Naive thymus-derived CD8-positive, alpha-beta T cell (primary cell): ENCODE measurements at regions not wholly inside any gene's neighbourhood (a gene's known extent, or its start where the extent isn't known, plus 50 kb on each side); places are given as distances from the start of the nearest gene placed in this dataset.
A peak's percentile ranks its signal among the peaks of the same experiment; 100 is the strongest.

ENCODE experiments used
- ATAC-seq, 2 donors: fragments of 150-1000 bp; cut with Tn5 transposase in 1 of 2; sonication (Bioruptor Pico), chemical (Tn5 transposase) in 1 of 2; 1 replicate in 1 of 2; 2 replicates in 1 of 2; pipeline ENCODE4 v1.10.0; 2021; ENCODE audit warnings: mild to moderate bottlenecking in 2 of 2, moderate library complexity in 2 of 2
- POLR2A ChIA-PET: fragments of 350-600 bp; sonication (Branson Sonifier 250); formaldehyde crosslinking; loops from one replicate; lab custom pipeline; 2021; ENCODE audit warnings: antibody characterized with exemption; lab: Charles Lee
- DNase-seq, 10 donors: peaks; one replicate each; pipeline versions ENCODE4 v3.0.0 to v3.0.0-alpha.2; 2020 to 2022
- H3K27ac Mint-ChIP-seq, 10 donors: one replicate each; pipeline ENCODE4 v1.8.0; 2020 to 2022; ENCODE audit warnings: mild to moderate bottlenecking in 10 of 10, mixed read lengths in 10 of 10, moderate library complexity in 4 of 10, inconsistent platforms in 1 of 10
- H3K27me3 Mint-ChIP-seq, 5 donors: one replicate each; pipeline ENCODE4 v1.8.0; 2021 to 2022; ENCODE audit warnings: mixed read lengths in 5 of 5
- H3K36me3 Mint-ChIP-seq, 3 donors: one replicate each; pipeline ENCODE4 v1.8.0; 2020 to 2022; ENCODE audit warnings: mixed read lengths in 3 of 3, mild to moderate bottlenecking in 2 of 3, inconsistent platforms in 1 of 3
- H3K4me1 Mint-ChIP-seq, 4 donors: one replicate each; pipeline ENCODE4 v1.8.0; 2021 to 2022; ENCODE audit warnings: mixed read lengths in 4 of 4
- H3K4me3 Mint-ChIP-seq, 10 donors: one replicate each; pipeline ENCODE4 v1.8.0; 2020 to 2022; ENCODE audit warnings: mild to moderate bottlenecking in 10 of 10, mixed read lengths in 10 of 10, moderate library complexity in 6 of 10, inconsistent platforms in 1 of 10
- H3K9me3 Mint-ChIP-seq, 9 donors: one replicate each; pipeline ENCODE4 v1.8.0; 2020 to 2022; ENCODE audit warnings: mixed read lengths in 9 of 9, mild to moderate bottlenecking in 3 of 9, inconsistent platforms in 1 of 9, moderate library complexity in 1 of 9

DNA sequence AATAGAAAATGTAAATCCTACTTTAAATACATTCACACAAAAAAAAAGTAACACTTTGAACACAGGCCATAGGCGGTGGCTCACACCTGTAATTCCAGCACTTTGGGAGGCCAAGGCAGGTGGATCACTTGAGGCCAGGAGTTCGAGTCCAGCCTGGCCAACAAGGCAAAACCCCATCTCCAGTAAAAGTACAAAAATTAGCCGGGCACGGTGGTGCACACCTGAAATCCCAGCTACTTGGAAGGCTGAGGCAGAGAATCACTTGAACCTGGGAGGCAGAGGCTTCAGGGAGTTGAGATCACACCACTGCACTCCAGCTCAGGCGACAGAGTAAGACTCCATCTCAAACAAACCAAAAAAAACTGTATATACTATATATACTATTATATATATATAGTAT is 303.6 kb downstream of the BCL11A start:
- DNase-seq, result no peak
- no peaks in the 10 kb centered on the region for H3K27me3 Mint-ChIP-seq
- H3K36me3 Mint-ChIP-seq, result no peaks in the 10 kb centered on the region
- no peak for ATAC-seq
- POLR2A ChIA-PET, result no interaction called here
- H3K9me3 Mint-ChIP-seq, result no peaks in the 10 kb centered on the region
- H3K27ac Mint-ChIP-seq, result no peak overlapping the region
- H3K4me1 Mint-ChIP-seq, result no peaks in the 10 kb centered on the region
- no peak overlapping the region for H3K4me3 Mint-ChIP-seq

DNA sequence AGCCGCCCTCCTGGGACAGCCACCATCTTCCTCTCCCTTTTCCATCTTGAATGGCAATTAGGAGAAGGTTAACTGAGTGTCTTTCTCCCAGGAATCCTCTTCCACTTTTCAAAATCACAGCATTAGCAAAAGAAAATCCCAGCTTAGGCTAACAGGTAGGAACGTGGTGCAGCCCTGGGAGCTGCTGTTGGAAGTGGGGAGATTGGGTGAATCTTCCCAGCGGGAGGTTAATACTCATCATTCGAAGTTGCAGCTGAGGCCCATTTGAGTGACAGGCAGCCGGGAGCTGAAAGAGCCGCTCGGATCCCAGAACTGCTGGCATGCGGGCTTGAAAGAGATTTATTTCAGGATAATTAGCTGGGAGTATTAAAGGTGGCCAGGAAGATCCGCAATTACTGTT is 306.0 kb downstream of the BCL11A start:
- POLR2A ChIA-PET, result no interaction called here
- H3K27me3 Mint-ChIP-seq, result peaks cover 0 to 18% (median 3%) of the 10 kb centered on the region in 5 donors
- ATAC-seq (no peak), DNase-seq (no peak)
- H3K9me3 Mint-ChIP-seq, result peaks cover 0 to 10% (median 0%) of the 10 kb centered on the region in 9 donors
- H3K4me1 Mint-ChIP-seq, result no peaks in the 10 kb centered on the region
- no peak overlapping the region for H3K27ac Mint-ChIP-seq
- H3K4me3 Mint-ChIP-seq, result no peak overlapping the region
- no peaks in the 10 kb centered on the region for H3K36me3 Mint-ChIP-seq

DNA sequence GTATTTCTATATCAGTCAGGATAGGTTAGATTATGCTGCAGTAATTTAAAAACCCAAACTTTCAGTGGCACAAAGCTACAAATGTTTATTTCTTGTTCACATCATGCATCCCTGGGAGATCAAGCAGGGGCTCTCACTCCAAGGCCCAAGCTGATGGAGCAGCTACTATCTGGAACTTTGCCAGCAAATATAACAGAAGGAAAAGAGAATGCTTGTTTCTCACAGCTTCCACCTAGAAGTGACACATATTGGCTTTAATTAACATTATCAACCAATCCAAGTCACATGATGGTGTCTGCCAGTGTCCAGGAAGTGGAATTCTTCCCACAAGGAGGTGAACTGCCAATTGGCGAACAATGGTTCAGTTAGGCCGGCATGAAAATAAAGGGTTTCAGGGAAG is 306.9 kb downstream of the BCL11A start:
- Mint-ChIP-seq H3K4me1 (no peaks in the 10 kb centered on the region), H3K27me3 (peaks cover 0 to 18% (median 3%) of the 10 kb centered on the region in 5 donors), H3K36me3 (no peaks in the 10 kb centered on the region), H3K27ac (no peak overlapping the region), H3K4me3 (no peak overlapping the region), H3K9me3 (peaks cover 0 to 18% (median 2%) of the 10 kb centered on the region in 9 donors)
- ATAC-seq (no peak), DNase-seq (no peak)
- POLR2A ChIA-PET, result no interaction called here

DNA sequence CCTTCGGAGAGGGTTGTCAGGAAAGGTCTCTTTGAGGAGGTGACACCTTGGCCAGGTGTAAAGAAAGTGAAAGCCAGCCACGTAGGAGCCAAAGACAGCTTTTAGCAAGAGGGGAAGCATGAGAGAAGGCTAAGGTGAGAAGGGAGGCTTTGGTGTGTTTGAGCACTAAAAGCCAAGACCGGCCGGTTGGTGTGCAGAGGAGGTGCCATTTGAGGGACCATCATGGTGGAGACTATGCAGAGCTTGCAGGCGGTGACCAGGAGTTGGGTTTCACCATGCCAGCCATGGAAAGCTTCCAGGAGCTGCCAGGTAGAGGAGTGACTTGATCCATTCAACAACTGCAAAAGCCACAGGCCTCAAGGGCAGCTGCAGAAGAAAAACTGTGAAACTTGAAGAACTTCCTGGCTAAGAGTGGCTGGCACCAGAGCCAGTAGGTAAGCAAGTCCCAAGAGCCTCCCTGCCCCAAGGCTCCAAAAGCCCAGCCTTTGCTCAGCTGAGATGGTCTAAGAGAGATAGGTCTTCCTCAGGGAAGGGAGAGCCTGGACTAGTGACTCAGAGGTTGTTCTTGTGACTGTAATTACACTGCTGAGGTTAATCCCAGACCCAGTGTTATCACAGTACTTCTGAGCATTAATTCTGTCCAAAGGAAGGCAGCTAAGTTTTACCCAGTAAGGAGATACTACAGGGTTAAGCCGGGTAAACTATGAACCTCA is 319.0 kb downstream of the BCL11A start:
- H3K4me1 Mint-ChIP-seq, result peaks cover 0 to 3% (median 0%) of the 10 kb centered on the region in 4 donors
- no peak for ATAC-seq
- peaks cover 0 to 16% (median 0%) of the 10 kb centered on the region in 3 donors for H3K36me3 Mint-ChIP-seq
- no peaks in the 10 kb centered on the region for H3K27me3 Mint-ChIP-seq
- no peak overlapping the region for H3K27ac Mint-ChIP-seq
- no peak overlapping the region for H3K4me3 Mint-ChIP-seq
- H3K9me3 Mint-ChIP-seq, result peaks cover 4 to 34% (median 14%) of the 10 kb centered on the region in 9 donors
- POLR2A ChIA-PET, result no interaction called here
- peak in 1 of 10 donors; percentile 56 for DNase-seq

DNA sequence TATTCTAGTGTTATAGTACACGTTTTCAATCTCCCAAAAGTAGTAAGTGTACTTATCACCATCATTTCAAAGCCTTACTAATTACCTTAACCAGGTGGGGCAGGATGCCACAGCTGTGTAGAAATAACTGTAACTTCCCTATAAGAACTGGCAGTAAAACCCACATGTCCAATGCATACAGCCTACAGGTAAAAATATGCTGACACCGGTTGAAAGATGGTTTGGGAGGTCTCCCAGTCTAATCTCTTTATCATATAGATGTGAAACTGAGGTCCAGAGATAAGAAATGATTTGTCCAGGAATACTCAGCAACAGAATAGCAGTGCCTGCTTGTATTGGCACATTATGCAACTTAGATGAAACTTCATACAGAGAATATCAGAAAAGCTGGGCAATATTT is 322.9 kb downstream of the BCL11A start:
- H3K27ac Mint-ChIP-seq, result no peak overlapping the region
- no peak for DNase-seq
- no peaks in the 10 kb centered on the region for H3K27me3 Mint-ChIP-seq
- no peak overlapping the region for H3K4me3 Mint-ChIP-seq
- POLR2A ChIA-PET, result no interaction called here
- peaks cover 6 to 34% (median 11%) of the 10 kb centered on the region in 9 donors for H3K9me3 Mint-ChIP-seq
- peaks cover 0 to 3% (median 1%) of the 10 kb centered on the region in 4 donors for H3K4me1 Mint-ChIP-seq
- no peak for ATAC-seq
- H3K36me3 Mint-ChIP-seq, result peaks cover 0 to 16% (median 0%) of the 10 kb centered on the region in 3 donors

DNA sequence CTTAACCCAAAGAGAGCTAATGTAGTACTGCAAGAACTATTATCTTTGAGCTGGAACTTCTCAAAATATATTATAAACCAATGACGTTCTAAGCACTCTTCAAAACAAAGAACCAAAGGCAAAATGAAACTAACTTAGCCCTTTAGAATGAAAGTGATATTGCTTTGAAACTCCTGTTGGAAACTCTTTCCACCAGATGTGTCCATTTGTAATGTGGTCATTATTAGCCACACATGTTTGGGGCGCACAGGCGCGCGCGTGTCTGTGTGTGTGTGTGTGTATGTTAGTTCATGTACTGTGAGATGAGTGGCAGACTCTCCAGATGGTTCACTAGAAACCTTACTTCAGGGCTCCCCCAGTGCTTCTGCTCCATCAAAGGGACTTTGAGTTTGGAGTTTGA is 323.4 kb downstream of the BCL11A start:
- DNase-seq, result no peak
- H3K27ac Mint-ChIP-seq, result no peak overlapping the region
- POLR2A ChIA-PET, result no interaction called here
- ATAC-seq, result no peak
- peaks cover 5 to 34% (median 10%) of the 10 kb centered on the region in 9 donors for H3K9me3 Mint-ChIP-seq
- no peak overlapping the region for H3K4me3 Mint-ChIP-seq
- peaks cover 0 to 3% (median 1%) of the 10 kb centered on the region in 4 donors for H3K4me1 Mint-ChIP-seq
- no peaks in the 10 kb centered on the region for H3K27me3 Mint-ChIP-seq
- H3K36me3 Mint-ChIP-seq, result peaks cover 0 to 16% (median 0%) of the 10 kb centered on the region in 3 donors

DNA sequence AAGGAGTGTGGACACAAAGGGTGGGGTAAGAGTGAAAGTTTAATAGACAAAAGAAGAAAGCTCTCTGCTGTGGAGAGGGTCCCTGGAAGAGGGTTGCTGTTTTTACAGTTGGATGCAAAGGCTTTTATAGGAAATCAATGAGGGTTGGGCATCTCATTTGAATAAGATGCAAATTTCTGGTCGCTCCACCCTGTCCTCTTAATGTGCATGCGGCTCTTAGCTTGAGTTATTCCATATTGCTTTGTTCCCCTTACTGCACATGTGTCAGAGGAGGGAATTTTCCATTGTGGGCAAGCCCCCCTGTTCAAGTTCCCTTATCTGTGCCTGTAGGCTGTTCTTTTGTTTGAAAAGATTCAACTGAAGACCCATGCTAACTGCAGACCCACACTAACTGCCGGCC is 326.5 kb downstream of the BCL11A start:
- Mint-ChIP-seq H3K9me3 (peaks cover 2 to 16% (median 6%) of the 10 kb centered on the region in 9 donors), H3K4me1 (peaks cover 0 to 3% (median under 1%) of the 10 kb centered on the region in 4 donors), H3K4me3 (no peak overlapping the region), H3K36me3 (peaks cover 0 to 11% (median 0%) of the 10 kb centered on the region in 3 donors), H3K27me3 (no peaks in the 10 kb centered on the region), H3K27ac (no peak overlapping the region)
- no peak for ATAC-seq
- POLR2A ChIA-PET, result no interaction called here
- no peak for DNase-seq

DNA sequence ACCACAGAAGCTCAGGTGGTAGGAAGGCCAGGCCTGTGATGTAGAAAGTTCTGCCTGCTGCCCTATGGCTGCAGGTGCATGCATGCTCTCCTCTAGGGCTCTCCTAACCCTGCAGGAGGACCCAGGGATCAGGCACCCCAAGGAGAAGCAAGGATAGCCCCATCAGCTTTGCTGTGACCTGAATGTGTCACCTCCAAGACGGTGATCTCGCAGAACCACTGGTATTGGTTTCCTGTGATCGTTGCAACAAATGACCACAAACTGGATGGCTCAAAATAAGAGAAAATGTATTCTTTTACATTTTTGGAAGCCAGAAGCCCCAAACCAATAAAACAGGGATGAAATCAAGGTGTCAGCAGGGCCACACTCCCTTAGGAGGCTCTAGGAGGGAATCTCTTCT is 327.3 kb downstream of the BCL11A start:
- Mint-ChIP-seq H3K27me3 (no peaks in the 10 kb centered on the region), H3K9me3 (peaks cover 0 to 9% (median 2%) of the 10 kb centered on the region in 9 donors), H3K27ac (no peak overlapping the region), H3K4me1 (peaks cover 0 to 3% (median under 1%) of the 10 kb centered on the region in 4 donors), H3K36me3 (peaks cover 0 to 5% (median 0%) of the 10 kb centered on the region in 3 donors), H3K4me3 (no peak overlapping the region)
- POLR2A ChIA-PET, result no interaction called here
- DNase-seq (no peak), ATAC-seq (no peak)

DNA sequence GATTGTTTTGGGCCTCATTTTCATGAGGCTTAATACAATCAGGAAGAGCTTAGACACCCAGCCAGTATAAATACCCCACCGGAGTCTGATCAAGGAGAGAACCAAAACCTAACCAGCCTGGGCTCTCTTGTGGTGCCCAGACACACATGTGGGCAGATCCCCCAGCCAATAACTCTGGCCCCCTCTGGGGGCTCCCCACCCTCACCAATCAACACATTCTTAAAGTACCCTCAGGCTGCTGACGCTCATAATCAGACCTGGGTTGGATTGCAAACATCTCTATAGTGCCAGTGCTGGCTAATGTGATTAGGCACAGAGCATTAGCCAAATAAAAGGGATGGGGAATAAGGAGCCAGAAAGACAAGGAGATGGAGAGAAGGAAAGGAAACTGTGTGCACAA is 329.6 kb downstream of the BCL11A start:
- peaks cover 0 to 3% (median 0%) of the 10 kb centered on the region in 4 donors for H3K4me1 Mint-ChIP-seq
- DNase-seq (no peak), ATAC-seq (no peak)
- no peaks in the 10 kb centered on the region for H3K27me3 Mint-ChIP-seq
- H3K4me3 Mint-ChIP-seq, result no peak overlapping the region
- no peaks in the 10 kb centered on the region for H3K9me3 Mint-ChIP-seq
- no peaks in the 10 kb centered on the region for H3K36me3 Mint-ChIP-seq
- POLR2A ChIA-PET, result no interaction called here
- H3K27ac Mint-ChIP-seq, result no peak overlapping the region

DNA sequence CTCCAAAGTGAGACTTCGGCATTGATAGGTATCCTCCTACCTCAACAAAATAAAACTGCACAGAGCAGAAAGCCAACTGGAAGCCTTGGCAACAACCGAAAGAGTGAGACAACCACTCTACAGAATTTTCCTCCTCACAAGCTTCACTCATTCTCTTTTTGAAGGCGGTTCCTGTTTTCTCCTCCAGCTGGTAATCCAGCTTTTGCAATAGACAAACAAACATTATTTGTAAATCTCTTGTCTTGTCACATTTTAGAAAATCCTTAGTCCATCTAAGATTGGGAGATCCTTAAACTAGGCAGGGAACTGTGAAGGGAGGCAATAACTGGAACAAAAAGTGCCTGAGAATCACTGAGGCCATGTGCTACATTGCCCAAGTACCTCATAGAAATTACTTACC is 332.4 kb downstream of the BCL11A start:
- Mint-ChIP-seq H3K27ac (no peak overlapping the region), H3K4me3 (no peak overlapping the region), H3K4me1 (no peaks in the 10 kb centered on the region), H3K27me3 (no peaks in the 10 kb centered on the region), H3K36me3 (no peaks in the 10 kb centered on the region), H3K9me3 (no peaks in the 10 kb centered on the region)
- POLR2A ChIA-PET, result no interaction called here
- ATAC-seq (no peak), DNase-seq (no peak)

DNA sequence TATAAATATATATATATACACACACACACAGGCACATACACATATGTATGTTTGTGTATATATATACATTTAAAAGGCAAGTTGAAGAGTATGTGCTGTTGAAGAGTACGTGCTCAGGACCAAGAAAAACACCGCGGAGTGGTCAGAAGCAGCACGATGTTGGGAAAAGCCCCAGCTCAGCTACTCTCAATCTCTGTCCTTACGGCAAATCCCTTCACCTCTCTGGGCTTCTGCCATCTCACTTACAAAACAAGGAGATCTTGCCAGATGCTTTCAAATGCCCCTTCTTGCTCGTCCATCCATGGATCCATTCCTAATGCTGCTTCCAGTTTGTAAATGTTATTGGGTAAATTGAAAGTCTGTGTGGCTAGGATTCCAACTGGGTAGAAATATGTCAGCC is 333.9 kb downstream of the BCL11A start:
- ATAC-seq, result no peak
- POLR2A ChIA-PET, result no interaction called here
- Mint-ChIP-seq H3K36me3 (no peaks in the 10 kb centered on the region), H3K4me3 (no peak overlapping the region), H3K27me3 (no peaks in the 10 kb centered on the region), H3K4me1 (no peaks in the 10 kb centered on the region), H3K9me3 (no peaks in the 10 kb centered on the region), H3K27ac (no peak overlapping the region)
- DNase-seq, result no peak

DNA sequence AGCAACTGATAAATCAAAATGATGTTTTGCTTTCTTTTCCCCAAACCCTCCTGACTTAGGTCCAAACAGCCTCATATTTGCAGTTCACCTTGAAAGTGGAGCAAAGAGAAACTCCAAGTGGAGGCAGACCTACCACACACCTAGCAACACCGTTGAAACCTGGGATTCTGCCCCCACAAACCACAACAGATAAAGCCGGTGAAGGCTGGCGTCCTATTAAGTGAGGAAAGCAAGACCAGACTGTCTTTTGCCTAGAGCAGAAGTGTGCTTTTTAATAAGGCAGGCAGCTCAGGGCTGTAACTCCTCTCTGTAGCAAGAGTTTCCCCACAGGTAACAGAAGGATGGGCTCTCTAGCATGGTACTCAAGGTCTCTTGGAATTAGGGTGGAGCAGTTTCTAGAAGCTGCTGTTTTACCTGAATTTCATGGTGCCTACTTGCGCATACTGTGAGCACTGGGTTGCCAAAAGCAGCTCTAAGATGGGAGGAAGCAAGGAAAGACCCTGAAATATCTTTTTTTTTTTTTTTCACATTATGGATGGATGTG is 336.9 kb downstream of the BCL11A start:
- DNase-seq (no peak), ATAC-seq (no peak)
- Mint-ChIP-seq H3K4me1 (no peaks in the 10 kb centered on the region), H3K27me3 (peaks cover 0 to 7% (median 0%) of the 10 kb centered on the region in 5 donors), H3K4me3 (no peak overlapping the region), H3K36me3 (no peaks in the 10 kb centered on the region), H3K9me3 (no peaks in the 10 kb centered on the region), H3K27ac (no peak overlapping the region)
- POLR2A ChIA-PET, result no interaction called here

DNA sequence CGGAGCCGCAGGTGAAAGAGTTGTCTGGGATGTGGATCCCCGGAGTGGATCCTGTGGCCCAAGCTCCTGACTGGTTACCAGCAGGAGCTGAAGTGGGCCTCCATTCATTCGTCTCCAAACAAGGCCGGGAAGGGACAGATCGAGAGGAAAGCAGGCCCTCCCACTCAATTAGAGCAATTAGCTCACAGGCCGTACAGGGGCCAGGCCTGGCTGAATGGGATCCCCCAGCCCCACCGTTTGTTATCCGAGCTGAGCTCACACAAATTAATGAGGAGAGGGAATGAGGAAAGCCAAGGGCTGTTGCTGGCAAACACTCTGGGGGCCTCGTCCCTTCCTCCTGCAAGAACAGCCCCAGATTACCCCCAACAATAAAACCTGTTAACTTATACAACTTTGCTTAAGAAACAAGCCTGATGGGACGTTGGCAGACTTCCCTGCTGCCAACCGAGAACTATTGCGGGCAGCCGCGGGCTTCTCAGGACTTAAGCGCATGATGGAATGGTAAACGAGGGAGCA is 338.0 kb downstream of the BCL11A start:
- H3K27ac Mint-ChIP-seq, result no peak overlapping the region

DNA sequence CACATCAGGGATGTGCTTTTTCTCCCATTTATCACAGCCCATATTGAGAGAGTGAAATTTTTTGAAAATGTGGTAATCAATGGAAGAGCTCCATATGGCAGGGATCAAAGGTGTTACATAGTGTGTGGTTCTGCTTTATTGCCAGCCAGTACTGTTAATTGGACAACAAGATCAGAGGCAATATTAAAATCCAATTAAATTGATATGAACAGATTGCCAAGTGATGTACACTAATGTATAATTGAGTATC is 338.9 kb downstream of the BCL11A start:
- Mint-ChIP-seq H3K4me1 (no peaks in the 10 kb centered on the region), H3K36me3 (no peaks in the 10 kb centered on the region), H3K9me3 (no peaks in the 10 kb centered on the region), H3K27me3 (peaks cover 0 to 7% (median 0%) of the 10 kb centered on the region in 5 donors), H3K27ac (no peak overlapping the region), H3K4me3 (no peak overlapping the region)
- POLR2A ChIA-PET, result no interaction called here
- ATAC-seq (no peak), DNase-seq (no peak)

More for the DNA sequence above, 338.0 kb downstream of the BCL11A start:
- DNase-seq, result no peak
- no peak overlapping the region for H3K4me3 Mint-ChIP-seq
- no peaks in the 10 kb centered on the region for H3K36me3 Mint-ChIP-seq
- no peaks in the 10 kb centered on the region for H3K9me3 Mint-ChIP-seq
- H3K4me1 Mint-ChIP-seq, result no peaks in the 10 kb centered on the region
- peaks cover 0 to 7% (median 0%) of the 10 kb centered on the region in 5 donors for H3K27me3 Mint-ChIP-seq
- ATAC-seq, result no peak
- POLR2A ChIA-PET, result no interaction called here
